22Rv1 (cell line): ENCODE measurements at regions not wholly inside any gene's neighbourhood (a gene's known extent, or its start where the extent isn't known, plus 50 kb on each side); places are given as distances from the start of the nearest gene placed in this dataset.

Source experiments
- ZFX ChIP-seq: fragments of 450-650 bp; IDR thresholded peaks from 2 replicates; pipeline ENCODE4 v1.6.1; 2017; ENCODE audit warnings: antibody characterized with exemption, borderline replicate concordance
- TF ChIP-seq, protein P1 (sequence below): fragments of 450-650 bp; IDR thresholded peaks from 2 replicates; pipeline ENCODE4 v1.5.1; 2017; ENCODE audit warnings: mild to moderate bottlenecking

DNA sequence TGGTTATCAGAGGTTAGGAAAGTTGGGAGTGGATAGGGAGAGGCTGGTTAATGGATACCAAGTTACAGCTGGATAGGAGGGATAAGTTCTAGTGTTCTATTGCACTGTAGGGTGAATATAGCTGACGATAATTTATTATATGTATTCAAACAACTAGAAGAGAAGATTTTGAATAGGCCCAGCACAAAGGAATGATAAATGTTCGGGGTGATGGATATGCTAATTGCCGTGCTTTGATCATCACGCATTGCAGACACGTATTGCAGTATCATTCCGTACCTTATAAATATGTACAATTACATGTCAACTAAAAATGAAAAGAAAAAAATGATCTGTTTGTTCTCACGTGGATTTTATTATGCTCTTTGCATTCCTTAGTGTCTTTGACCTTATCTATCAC lies 369.2 kb upstream of the PKDCC start:
- TF ChIP-seq, protein P1, sequence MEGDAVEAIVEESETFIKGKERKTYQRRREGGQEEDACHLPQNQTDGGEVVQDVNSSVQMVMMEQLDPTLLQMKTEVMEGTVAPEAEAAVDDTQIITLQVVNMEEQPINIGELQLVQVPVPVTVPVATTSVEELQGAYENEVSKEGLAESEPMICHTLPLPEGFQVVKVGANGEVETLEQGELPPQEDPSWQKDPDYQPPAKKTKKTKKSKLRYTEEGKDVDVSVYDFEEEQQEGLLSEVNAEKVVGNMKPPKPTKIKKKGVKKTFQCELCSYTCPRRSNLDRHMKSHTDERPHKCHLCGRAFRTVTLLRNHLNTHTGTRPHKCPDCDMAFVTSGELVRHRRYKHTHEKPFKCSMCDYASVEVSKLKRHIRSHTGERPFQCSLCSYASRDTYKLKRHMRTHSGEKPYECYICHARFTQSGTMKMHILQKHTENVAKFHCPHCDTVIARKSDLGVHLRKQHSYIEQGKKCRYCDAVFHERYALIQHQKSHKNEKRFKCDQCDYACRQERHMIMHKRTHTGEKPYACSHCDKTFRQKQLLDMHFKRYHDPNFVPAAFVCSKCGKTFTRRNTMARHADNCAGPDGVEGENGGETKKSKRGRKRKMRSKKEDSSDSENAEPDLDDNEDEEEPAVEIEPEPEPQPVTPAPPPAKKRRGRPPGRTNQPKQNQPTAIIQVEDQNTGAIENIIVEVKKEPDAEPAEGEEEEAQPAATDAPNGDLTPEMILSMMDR, result no peak
- TF ChIP-seq ZFX, result no peak
